Activated T-helper 9 cell treated with anti-CD3 and anti-CD28 coated beads, Interleukin-2, amount 50 U/mL, for 16 hours (primary cell): ENCODE measurements at regions not wholly inside any gene's neighbourhood (a gene's known extent, or its start where the extent isn't known, plus 50 kb on each side); places are given as distances from the start of the nearest gene placed in this dataset.

ENCODE experiments used
- DNase-seq: peaks from one replicate; pipeline ENCODE4 v3.0.0-alpha.2; 2020; ENCODE audit warnings: low read depth

DNA sequence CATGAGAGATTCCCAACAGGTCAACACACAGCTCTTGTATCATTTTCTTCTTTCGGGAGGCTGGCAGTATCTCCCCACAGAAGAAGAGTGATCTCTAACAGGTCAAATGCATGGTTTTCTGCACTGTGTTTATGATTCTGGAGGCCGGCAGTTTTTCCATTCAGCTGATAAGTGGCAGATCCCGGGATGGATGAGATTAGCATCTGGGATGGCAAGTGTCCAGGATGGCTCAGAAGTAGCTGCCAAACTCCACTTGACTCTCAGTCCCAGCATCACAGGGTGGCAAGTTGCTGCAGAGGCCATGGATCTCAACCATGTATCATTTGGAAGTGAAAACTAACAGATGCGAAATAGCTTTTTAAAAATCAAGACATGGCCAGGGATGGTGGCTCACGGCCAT, 97.8 kb upstream of the SLC44A1 start:
- no peak for DNase-seq

DNA sequence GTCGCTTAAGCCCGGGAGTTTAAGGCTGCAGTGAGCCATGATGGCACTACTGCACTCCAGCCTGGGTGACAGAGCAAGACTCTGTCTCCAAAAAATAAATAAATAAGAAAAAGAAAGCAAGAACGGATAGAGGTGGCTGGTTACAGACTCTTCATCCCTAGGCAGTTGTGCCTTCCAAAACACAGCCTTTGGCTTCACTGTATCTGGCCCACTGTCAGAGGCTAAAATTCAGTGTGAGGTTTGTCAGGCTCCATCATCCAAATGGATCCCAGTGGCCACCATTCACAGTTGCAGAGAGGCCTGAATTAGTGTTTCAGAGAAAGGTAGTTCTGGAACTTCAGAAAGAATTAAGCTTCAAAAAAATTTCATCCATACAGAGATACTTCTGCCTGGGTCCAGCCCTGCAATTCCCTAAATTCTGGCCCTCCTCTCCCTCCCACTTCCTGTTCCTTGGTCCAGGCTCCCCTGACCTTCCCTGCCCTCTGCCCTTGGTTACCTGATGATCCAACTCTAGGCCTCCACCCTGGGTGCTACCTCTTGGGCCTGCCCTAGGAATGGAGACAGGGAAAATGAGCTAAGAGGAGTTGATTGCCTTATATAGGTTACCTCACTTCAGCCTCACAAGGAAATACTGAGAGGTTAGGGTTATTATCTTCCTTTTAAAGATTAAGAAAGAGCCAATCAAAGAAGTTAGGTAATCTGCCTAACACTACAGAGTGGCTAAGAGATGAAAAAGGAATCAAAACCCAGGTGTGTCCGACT, 97.2 kb upstream of the SLC44A1 start:
- DNase-seq = no peak

DNA sequence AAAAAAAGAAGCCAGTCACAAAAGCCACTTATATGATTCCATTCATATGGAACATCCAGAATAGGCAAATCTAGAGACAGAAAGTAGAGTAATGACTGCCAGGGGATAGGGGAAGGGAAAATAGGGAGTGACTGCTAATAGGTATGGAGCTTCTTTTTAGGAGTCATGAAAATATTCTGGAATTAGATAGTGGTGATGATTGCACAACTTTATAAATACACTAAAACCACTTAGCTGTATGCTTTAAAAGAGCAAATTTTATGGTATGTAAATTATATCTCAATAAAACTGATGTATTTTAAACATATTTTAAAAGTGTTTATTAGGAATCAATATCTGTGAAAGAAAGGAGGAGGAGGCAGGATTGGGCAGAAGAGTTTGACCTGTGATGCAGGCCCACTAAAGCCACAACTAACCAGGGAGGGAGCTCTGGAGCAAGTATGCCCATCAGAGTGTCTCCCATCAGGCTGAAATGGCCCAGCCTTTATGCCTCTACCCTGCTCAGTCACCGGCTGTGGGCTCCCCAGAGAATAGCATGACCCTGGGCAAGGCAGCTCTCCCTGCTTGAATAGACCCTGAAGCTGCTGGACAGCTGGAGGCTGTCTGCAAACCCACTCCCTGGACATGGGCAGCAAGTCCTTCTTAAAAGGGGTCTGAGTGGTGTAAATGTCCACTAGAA, 96.0 kb upstream of the SLC44A1 start:
- DNase-seq = no peak

DNA sequence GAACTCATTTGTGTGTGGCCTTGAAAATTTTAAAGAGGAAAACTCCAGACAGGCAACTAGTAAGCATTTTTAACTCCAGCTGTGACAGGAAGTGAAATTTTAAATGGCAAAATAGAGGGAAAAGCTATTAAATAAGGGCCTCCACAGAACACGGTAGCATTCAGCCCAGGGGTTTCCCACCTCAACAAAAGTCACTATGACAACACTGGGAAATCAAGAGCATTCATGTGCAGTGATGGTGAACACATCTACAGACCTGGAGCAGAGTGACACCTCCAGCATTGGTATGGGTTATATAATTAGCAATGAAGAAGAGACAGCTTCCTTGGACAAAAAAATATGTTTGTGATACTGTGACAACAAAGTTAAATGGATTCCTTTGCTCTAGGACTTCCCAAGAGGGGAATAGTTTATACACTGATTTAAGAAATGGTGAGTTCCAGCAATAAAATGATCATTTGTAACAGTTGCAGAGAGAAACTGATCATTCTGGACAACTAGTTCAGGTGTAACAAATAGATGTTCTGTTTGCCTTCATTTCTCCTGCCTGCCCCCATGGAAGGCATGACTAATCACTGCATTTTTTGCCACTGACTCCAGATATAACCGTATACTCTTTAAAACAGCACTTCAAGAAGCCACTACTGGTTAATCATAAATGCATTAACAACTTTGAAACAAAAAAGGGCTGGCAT, 93.3 kb upstream of the SLC44A1 start:
- DNase-seq = no peak

DNA sequence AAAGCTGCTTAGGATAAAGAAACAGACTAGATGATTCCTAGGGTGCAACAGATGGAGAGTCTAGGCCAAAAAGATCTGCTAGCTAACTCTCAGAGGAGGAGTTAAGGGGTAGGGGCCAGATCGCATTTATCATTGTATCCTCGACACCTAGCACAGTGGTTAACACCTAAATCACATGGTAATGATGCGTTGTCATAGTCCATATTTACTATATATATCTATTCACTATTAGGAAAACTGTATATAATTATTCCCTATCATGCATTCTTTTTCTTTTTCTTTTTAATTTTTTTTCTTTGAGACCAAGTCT, 92.8 kb upstream of the SLC44A1 start:
- DNase-seq = no peak

DNA sequence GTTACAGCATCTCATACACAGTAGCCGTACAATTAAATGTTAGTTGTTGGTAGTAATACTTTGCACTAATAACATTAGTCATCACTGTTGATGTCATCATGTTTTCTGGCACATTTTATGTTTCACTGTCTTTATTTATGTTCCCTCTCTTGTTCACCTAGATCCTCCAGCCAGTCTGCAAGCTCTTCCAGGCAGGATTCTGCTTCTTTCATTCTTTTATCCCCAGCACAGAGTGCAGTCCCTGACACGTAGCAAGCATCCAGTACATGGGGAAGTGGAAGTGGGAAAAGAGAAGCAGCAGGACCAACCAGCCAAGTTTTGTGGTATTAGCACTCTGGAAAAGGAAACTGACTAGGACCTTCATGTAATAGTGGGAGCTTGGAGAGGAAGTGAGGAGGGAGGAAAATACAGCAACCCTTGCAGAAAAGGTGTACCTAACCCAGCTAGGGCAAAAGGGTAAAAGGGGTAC, 89.7 kb upstream of the SLC44A1 start:
- DNase-seq = no peak

DNA sequence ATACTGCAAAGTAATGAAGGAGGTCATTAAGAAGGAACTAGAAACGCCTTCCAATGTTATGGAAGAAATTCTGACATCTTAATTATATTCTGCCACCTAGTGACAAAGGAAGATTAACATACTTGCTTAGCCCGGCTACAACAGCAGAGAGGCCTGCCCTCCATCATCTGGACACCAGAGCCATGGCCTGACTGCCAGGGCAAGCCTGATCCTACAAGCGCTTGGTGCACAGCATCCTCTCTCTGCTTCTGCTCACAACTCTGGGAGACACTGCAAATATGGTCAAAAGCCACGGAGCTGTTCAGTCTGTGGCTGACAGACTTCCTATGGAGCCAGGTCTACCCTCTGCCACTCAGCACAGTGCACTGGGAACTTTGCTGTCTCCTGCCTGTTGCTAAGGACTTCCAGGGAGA, 87.3 kb upstream of the SLC44A1 start:
- no peak for DNase-seq

DNA sequence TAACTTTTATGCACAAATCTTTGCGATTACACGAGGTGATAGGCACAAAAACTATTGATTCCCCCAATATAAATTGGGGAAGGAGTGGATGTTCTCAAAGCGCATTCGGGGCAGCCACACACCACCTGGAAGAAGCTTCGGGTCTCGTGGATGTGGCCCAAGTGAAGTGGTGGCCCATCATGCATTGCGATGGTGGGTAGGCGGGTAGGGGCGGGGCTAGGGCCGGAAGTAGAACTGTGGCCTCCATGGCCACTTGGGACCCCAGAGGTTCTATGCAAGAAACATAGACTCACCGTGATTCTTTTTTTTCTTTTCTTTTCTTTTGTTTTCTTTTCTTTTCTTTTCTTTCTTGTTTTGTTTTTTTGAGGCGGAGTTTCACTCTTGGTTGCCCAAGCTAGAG, 86.4 kb upstream of the SLC44A1 start:
- no peak for DNase-seq

DNA sequence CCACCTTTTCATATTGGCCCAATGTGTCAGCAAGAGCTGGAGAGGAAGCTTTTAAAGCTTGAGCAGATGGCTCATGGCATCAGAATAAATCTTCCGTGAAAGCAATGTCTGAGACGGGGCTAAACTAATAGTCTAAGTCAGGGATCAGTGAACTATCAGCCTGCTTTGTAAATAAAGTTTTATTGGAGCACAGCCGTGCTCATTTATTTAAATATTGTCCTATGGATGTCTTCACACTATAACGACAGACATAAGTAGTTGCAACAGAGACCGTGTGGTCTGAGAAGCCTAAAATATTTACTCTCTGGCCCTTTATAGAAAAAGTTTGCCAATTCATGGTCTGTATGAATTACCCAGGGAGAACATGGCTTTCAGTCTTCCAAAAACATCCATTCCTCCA, 85.6 kb upstream of the SLC44A1 start:
- no peak for DNase-seq

DNA sequence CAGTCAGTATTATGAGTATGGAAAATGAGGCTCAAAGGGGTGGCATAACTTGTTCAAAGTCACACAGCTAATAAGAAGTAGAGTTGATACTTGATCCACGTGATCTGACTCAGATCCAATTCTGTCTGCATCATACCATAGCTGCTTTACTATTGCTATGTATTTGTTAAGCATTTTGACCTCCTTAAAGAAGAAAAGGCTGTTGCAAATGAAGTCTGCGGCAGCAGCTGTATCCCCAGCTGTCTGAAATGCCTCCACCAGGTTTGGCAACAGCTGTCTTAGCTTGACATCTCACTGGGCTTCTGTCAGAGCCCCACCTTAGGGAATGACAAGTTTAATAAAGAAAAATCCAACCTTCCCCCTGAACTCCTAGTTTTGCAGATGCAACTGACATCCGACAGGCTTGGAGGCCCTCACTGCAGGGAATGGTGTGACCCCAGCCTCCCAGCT, 75.6 kb upstream of the SLC44A1 start:
- DNase-seq = no peak

DNA sequence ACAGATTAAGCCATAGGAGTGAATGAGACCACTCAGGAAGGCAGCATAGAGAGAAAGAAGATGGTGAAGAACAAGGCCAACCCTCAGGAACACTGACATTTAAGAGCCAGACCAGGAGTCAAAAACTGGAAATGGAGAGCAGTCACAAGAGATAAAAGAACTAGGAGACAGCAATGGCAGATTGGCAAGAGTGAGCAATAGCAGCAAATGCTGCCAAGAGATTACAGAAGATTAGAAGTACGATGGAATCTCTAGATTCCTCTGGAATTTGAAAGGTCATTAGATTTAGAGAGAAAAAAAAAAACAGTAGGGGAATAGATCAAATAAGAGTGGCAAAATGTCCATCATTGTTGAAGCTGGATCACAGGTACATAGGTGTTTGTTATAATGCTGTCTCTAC, 73.4 kb upstream of the SLC44A1 start:
- no peak for DNase-seq

DNA sequence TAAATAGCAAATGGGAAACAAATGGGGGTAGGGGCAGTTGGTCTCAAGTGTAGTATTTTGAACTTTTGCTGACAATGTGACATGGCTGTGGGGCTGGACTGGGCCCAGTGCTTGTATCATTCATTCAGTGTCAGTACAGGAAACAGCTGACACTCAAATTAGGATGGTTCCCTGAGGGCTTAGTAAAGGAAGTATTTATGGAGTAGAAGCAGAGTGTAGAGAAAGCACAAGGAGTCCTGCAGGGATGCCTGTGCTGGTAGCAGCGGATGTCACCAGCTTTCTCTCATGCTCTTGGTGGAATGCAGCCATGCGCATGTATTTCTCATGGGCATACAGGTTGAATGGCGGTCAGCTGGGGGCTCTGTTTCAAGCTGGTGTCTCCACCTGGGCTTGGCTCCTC, 72.9 kb upstream of the SLC44A1 start:
- DNase-seq = no peak

DNA sequence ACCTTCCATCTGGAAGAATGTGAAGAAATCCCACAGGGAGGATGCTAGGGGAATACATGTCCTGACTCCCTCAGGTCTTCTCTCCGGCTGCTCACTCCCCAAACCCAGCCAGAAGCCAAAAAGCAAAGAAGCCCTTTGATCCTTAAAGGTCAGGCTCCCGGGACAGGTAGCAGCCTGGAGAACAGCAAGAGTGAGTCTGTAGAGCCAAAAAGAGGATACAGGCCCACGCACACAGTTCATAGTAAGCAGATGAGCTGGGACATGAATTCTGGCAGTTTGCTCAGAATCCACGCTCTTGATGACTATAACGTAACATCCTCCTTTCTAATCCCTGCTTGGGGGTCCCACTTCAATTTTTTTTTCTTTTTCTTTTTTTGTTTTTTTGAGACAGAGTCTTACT, 72.0 kb upstream of the SLC44A1 start:
- DNase-seq = no peak

DNA sequence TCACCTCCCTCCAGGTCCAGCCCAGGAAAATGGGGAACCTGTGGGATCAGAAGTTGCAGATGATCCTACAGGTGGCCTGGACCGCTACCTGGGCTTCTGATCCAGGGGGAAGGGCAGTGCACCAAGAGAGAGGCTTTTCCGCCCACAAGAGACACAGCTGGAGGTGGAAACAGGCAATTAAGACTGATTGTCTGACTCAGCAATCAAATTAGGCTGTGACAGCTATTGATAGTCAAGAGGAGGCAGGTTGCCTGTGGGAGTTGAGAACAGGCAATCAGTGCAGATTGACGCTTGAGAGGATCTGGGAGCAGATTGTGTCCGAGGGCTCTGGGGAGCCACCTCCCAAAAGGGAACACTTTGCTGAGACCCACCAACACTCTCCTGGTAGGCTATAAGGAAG, 71.1 kb upstream of the SLC44A1 start:
- DNase-seq = no peak

DNA sequence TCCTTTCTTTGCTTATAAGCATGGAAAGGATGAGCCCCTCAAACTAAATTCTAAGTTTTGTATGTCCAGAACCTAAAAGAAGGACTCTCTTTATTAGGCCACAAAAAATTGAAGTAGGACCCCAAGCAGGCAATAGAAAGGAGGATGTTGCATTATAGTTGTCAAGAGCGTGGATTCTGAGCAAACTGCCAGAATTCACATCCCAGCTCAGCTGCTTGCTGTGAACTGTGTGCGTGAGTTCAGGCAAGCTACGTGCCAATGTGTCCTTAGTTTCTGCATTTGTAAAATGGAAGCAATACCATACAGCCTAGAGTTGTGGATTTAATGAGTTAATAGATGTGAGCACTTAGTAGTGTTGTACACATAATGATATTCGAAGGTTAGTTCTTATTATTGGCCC, 70.6 kb upstream of the SLC44A1 start:
- DNase-seq = no peak

DNA sequence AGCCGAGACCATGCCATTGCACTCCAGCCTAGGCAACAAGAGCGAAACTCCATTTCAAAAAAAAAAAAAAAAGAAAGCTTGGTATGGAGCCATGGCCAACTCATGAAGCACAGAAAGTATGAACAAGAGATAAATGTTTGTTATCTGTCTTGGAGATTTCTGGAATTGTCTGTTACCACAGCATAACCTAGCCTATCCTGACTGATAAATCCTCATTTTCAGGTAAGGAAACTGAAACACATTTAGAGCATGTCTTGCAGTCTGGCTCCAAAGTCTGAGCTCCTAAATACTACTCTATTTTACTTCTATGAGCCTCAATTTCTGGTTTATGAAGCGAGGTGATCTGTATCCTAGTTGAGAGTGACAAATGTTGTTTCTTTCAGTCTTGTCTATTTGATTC, 68.3 kb upstream of the SLC44A1 start:
- no peak for DNase-seq

DNA sequence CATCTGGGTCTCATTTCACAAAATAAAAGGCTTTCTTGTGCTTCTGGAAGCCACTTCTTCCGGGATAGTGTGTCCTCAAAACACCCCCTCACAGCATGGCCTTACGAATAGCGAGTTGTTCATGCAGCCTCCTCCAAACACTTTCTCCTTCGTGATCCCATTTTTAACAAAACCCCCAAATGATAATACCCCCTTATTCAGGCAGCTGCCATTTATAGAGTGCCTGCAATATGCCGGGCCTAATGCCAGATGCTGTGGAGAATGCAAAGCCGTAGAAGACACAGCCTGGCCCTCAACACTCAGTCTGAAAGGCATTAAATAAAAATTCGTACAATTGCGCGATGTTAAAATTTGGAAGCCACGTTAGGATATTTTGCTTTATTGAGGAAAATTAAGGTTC, 66.4 kb upstream of the SLC44A1 start:
- DNase-seq = no peak

DNA sequence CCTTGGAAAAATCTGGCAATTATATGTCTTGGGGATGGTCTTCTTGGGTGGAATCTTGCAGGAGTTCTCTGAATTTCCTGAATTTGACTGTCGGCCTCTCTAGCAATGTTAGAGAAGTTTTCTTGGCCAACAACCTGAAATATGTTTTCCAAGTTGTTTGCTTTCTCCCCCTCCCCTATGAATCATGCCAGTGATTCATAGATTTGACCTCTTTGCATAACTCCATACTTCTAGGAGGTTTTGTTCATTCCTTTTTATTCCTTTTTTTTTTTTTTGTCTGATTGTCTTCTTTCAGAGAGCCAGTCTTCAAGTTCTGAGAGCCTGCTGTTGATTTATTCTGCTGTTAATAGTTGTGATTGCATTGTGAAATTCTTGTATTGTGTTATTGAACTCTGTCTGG, 56.7 kb upstream of the SLC44A1 start:
- DNase-seq = no peak

DNA sequence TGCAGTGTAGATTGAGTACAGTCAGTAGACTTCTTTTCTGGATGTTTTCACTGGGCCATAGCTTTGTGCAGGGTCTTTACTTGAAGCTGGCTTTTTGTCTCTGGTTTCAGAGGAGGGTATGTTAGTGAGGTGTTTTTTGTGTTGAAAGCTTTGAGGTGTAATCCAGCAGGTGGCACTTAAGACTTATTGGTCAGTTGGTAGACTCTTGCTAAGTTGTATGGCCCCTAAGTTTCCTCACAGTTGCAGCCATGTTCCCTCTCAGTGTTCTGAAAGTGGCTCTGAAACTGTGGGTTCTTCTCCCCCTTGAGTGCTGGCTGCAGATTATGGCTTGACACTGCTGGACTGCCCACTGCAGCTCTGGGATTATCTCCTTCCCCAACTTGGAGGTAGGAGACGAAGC, 55.7 kb upstream of the SLC44A1 start:
- no peak for DNase-seq

DNA sequence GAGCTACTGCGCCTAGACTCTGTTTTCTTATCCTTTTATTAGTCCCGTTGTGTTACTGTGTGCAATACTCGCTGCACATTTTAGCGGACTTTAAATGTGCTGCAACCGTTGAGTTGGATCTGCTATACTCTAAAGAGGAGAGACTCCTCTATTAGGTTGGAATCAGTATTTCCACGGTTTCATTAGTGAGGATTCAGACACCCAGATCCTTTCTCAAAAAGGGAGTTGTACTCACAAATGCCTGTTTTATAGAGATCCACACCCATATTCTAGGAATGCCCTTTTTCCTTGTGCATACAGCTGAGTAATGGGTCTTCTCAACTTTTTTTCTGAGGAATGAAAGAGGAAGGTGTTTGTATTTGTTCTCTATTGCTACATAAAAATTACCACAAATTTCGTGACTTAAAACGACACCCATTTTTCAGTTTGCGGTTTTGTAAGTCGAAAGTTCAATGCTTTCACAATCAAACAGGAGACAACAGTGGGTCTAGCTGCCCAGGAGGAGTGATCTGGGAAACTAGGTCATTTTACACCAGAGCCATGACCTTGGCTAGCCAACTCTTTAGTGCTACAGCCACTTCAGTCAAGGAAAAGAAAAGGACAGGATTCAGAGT, 52.8 kb upstream of the SLC44A1 start:
- no peak for DNase-seq

DNA sequence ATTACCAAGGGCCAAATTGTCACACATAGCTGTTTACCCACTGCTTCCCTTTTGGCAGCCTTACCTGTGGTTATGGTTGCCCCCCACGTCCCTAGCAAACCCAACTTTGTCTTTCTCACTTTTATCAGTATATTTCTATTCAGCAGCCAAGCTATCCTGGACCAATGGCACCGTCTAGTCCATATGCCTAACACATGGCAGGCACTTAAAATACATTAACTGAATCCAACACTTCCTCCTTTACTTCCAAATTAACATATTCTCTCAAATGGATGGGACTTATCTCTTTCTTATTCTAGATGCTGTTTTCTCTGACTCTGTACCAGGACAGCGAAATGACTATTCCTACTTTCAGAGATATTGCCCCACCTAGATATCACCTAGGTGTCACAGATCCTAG, 50.9 kb upstream of the SLC44A1 start:
- no peak for DNase-seq

DNA sequence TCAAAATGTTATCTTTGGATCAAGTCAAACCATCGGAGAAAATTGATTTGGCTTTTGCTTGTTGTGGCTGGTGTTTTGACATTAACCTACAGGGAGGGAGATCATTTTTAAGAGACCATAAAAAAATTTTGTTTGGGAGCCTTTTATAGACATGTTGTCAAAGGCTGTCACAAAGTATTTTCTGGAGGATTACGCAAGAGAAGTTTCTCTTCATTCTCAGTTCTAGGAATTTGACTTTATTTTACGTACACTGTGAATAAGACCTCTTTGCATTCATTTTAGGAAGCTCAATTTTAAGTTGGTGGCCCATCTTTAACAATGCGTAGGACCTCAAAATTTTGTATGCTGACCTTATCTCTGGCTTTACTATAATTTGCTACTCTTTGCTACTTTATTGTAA, 50.2 kb upstream of the SLC44A1 start:
- DNase-seq = no peak
